ENCODE measurements at regions not wholly inside any gene's neighbourhood (a gene's known extent, or its start where the extent isn't known, plus 50 kb on each side); places are given as distances from the start of the nearest gene placed in this dataset.

GRCh38 chr14:26917086-26917485, 319.3 kb upstream of the NOVA1 start:
- TF ChIP-seq CTCF (IDR thresholded peaks at IDR 0.05) (peak in 9 of 12 donors; percentile 6 to 56 (median 31)), POLR2A (IDR thresholded peaks at IDR 0.05) (no peak)
- H3K4me3 ChIP-seq, result no peak overlapping the region
- H3K27me3 ChIP-seq, result no peaks in the 10 kb centered on the region
- ATAC-seq, result peak; percentile 71 to 92 (median 82)
- peak overlapping the region in 5 of 12 donors; percentile 5 to 49 (median 44) for H3K27ac ChIP-seq
- no peaks in the 10 kb centered on the region for H3K4me1 ChIP-seq
- no peaks in the 10 kb centered on the region for H3K36me3 ChIP-seq
- 3 to 10% (median 8%) methylated on average over 1 of the region's 1 CpG for WGBS, 4 donors
- H3K9me3 ChIP-seq, result peaks cover 0 to 2% (median 0%) of the 10 kb centered on the region in 12 donors
- no peak for DNase-seq
- intact Hi-C loops (cut with DNase I), result loop anchor here in 1 of 10 donors (5.0 kb wide), 1 partner anchor 320 kb away; the partner anchor contains the start of gene NOVA1

DNA sequence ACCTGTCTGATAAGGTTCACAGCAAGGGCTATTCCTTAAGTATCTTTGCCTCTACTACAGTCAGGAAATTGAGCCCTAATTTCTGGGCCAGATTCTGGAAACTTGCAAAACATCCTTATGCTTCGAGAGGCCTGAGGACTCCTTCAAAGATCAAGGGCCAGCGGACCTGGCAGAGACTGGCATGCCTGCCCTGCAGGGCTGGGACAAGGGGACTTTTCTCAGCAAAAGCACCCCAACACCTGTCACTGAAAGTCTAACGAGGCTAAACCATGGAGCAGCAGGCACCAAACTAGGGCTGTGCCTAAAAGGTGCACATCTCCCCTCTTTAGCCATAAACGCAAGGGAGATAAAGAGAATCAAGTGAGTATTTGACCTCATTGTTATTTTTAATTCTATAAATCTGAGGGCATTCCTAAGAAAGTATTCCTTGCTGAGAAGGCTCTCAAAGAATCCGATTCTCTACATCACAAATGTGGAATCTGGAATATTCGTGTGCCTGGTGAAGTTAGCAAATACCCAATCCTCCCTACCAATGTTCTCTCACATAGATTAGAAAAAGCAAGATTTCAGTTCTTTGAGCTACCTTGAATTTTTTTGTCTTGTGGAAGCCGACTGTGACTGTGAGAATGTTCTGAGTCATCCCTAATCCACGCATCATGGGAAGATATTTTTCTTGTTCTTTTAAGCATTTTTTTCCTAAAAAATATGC, 328.2 kb upstream of the NOVA1 start:
- intact Hi-C loops (cut with DNase I), result loop anchor here in 1 of 10 donors (10.0 kb wide), 1 partner anchor 531 kb away; no protein-coding TSS in a partner anchor
- no peak for TF ChIP-seq POLR2A (IDR thresholded peaks at IDR 0.05)
- no peak for TF ChIP-seq CTCF (IDR thresholded peaks at IDR 0.05)

DNA sequence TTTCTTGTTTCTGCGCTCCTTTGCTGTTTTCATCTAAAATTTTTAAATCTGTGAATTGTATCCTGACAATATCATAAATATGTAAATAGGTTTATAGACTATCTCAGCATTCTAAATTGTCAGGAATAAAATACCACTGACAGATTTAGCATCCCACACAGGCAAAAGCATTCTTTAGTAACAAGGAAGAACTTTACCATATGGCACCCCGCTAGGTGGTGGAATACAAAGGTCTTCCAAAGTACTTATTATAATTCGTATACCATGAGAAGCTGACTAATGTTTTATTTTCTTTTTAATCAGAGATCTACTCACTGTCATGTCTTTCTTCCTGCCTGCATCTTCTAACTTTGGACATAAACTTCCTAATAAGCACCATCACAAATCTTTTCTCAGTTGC, 328.8 kb upstream of the NOVA1 start:
- intact Hi-C loops (cut with DNase I), result loop anchor here in 1 of 10 donors (10.0 kb wide), 1 partner anchor 532 kb away; no protein-coding TSS in a partner anchor
- TF ChIP-seq POLR2A (IDR thresholded peaks at IDR 0.05) (no peak), CTCF (IDR thresholded peaks at IDR 0.05) (no peak)
- H3K27ac ChIP-seq, result no peak overlapping the region
- no peaks in the 10 kb centered on the region for H3K27me3 ChIP-seq
- DNase-seq (no peak), ATAC-seq (no peak)
- no peaks in the 10 kb centered on the region for H3K9me3 ChIP-seq
- no peak overlapping the region for H3K4me3 ChIP-seq
- H3K36me3 ChIP-seq, result no peaks in the 10 kb centered on the region
- WGBS, 4 donors, result 44 to 69% (median 51%) methylated on average over 3 of the region's 3 CpGs
- no peaks in the 10 kb centered on the region for H3K4me1 ChIP-seq

More for the DNA sequence above, 328.2 kb upstream of the NOVA1 start:
- Histone ChIP-seq H3K27ac (no peak overlapping the region), H3K36me3 (no peaks in the 10 kb centered on the region), H3K4me1 (no peaks in the 10 kb centered on the region), H3K27me3 (no peaks in the 10 kb centered on the region), H3K9me3 (no peaks in the 10 kb centered on the region), H3K4me3 (no peak overlapping the region)
- no peak for DNase-seq
- 63 to 72% (median 67%) methylated on average over 8 of the region's 8 CpGs for WGBS, 4 donors
- ATAC-seq, result no peak

- Histone ChIP-seq H3K9me3 (no peaks in the 10 kb centered on the region), H3K27me3 (no peaks in the 10 kb centered on the region), H3K4me1 (no peaks in the 10 kb centered on the region), H3K27ac (no peak overlapping the region), H3K4me3 (no peak overlapping the region), H3K36me3 (no peaks in the 10 kb centered on the region)
- intact Hi-C loops (cut with DNase I), result loop anchor here in 1 of 10 donors (10.0 kb wide), 1 partner anchor 533 kb away; no protein-coding TSS in a partner anchor
- DNase-seq (no peak), ATAC-seq (no peak)
- 48 to 64% (median 54%) methylated on average over 2 of the region's 2 CpGs for WGBS, 4 donors
- TF ChIP-seq CTCF (IDR thresholded peaks at IDR 0.05) (no peak), POLR2A (IDR thresholded peaks at IDR 0.05) (no peak)
Measured at GRCh38 chr14:26928019-26928418, 330.2 kb upstream of the NOVA1 start.

Measured in heart left ventricle (tissue), 16 donors.